H1 (cell line): ENCODE measurements at regions not wholly inside any gene's neighbourhood (a gene's known extent, or its start where the extent isn't known, plus 50 kb on each side); places are given as distances from the start of the nearest gene placed in this dataset.

Experiments used
- CTCF ChIA-PET: fragments of 300-600 bp; sonication (Branson Sonifier 250); formaldehyde crosslinking; loops from one replicate; lab custom pipeline; 2021; ENCODE audit not compliant: partially characterized antibody; lab: Charles Lee
- POLR2A ChIA-PET: fragments of 300-600 bp; sonication (Branson Sonifier 250); formaldehyde crosslinking; loops from one replicate; lab custom pipeline; 2021; ENCODE audit warnings: inconsistent platforms; ENCODE audit not compliant: partially characterized antibody; lab: Charles Lee
- DNase-seq, 2 experiments: peaks; one replicate each; pipeline versions ENCODE4 v3.0.0 to v3.0.0-alpha.2; 2010 to 2022; ENCODE audit warnings: low spot score in 2 of 2, low read depth in 1 of 2, mixed read lengths in 1 of 2
- FAIRE-seq: peaks from 2 replicates; lab custom pipeline; 2011; peaks lifted over from hg19 to GRCh38; lab: Jason Lieb, UNC
- H2AFZ ChIP-seq: 2 replicates; pipeline ENCODE4 v1.8.1; 2012; ENCODE audit warnings: low read length, inconsistent platforms
- H2AK5ac ChIP-seq: 2 replicates; pipeline ENCODE4 v1.6.1; 2013; ENCODE audit warnings: low read depth, low read length
- H2BK120ac ChIP-seq: replicated peaks from 2 replicates; pipeline ENCODE3; 2013; ENCODE audit warnings: low read depth, low read length, inconsistent platforms
- H2BK12ac ChIP-seq: 2 replicates; pipeline ENCODE4 v1.6.1; 2013; ENCODE audit warnings: low read depth, low read length
- H2BK15ac ChIP-seq: 2 replicates; pipeline ENCODE4 v1.6.1; 2013; ENCODE audit warnings: low read length
- H2BK20ac ChIP-seq: 2 replicates; pipeline ENCODE4 v1.6.1; 2013; ENCODE audit warnings: low read length
- H2BK5ac ChIP-seq: 2 replicates; pipeline ENCODE4 v1.6.1; 2013; ENCODE audit warnings: low read depth, low read length
- H3K14ac ChIP-seq: 2 replicates; pipeline ENCODE4 v1.6.1; 2013; ENCODE audit warnings: inconsistent platforms; ENCODE audit not compliant: insufficient read length
- H3K18ac ChIP-seq: 2 replicates; pipeline ENCODE4 v1.6.1; 2013; ENCODE audit warnings: low read length; ENCODE audit errors: extremely low read depth
- H3K23ac ChIP-seq: 2 replicates; pipeline ENCODE4 v1.6.1; 2013; ENCODE audit warnings: inconsistent platforms; ENCODE audit not compliant: insufficient read length
- H3K23me2 ChIP-seq: 2 replicates; pipeline ENCODE4 v1.6.1; 2013; ENCODE audit warnings: low read depth, low read length
- H3K27ac ChIP-seq: 2 replicates; pipeline ENCODE4 v1.6.1; 2011; ENCODE audit warnings: low read depth, low read length, inconsistent platforms
- H3K27me3 ChIP-seq, 4 experiments: replicated peaks in 1 of 4; 1 replicate in 1 of 4; 2 replicates in 3 of 4; pipeline versions ENCODE4 v1.6.1 to v1.8.1; 2011 to 2013; ENCODE audit warnings: low read length in 3 of 4, mild to moderate bottlenecking in 3 of 4, inconsistent platforms in 2 of 4, mixed read lengths in 2 of 4, moderate library complexity in 1 of 4; ENCODE audit not compliant: control insufficient read depth in 3 of 4, insufficient read depth in 3 of 4; ENCODE audit errors: extremely low read depth in 1 of 4
- H3K36me3 ChIP-seq, 4 experiments: 2 replicates each; pipeline versions ENCODE4 v1.6.1 to v1.8.1; 2011 to 2013; ENCODE audit warnings: mild to moderate bottlenecking in 4 of 4, low read length in 3 of 4, moderate library complexity in 2 of 4, control low read depth in 1 of 4, inconsistent platforms in 1 of 4; ENCODE audit not compliant: insufficient read depth in 4 of 4, control insufficient read depth in 2 of 4
- H3K4ac ChIP-seq: replicated peaks from 2 replicates; pipeline ENCODE3; 2013; ENCODE audit warnings: low read length, low read depth, mixed read lengths, inconsistent platforms; ENCODE audit not compliant: insufficient read length
- H3K4me1 ChIP-seq, 4 experiments: replicated peaks in 1 of 4; 1 replicate in 1 of 4; 2 replicates in 3 of 4; pipeline versions ENCODE4 v1.6.1 to v1.8.1; 2011 to 2013; ENCODE audit warnings: low read length in 3 of 4, inconsistent platforms in 2 of 4, mixed read lengths in 1 of 4; ENCODE audit not compliant: insufficient read depth in 4 of 4, control insufficient read depth in 3 of 4
- H3K4me2 ChIP-seq, 2 experiments: 2 replicates each; pipeline versions ENCODE4 v1.6.1 to v1.8.1; 2011 to 2013; ENCODE audit warnings: low read depth in 2 of 2, low read length in 2 of 2, control low read depth in 1 of 2, inconsistent platforms in 1 of 2, mild to moderate bottlenecking in 1 of 2; ENCODE audit not compliant: insufficient read depth in 1 of 2
- H3K4me3 ChIP-seq, 4 experiments: fragments of 200-600, 300-600 bp in 1 of 4; sonication (generic), shearing (Covaris generic), sonication (Bioruptor Twin) in 1 of 4; 2 replicates each; pipeline versions ENCODE4 v1.5.1 to v1.8.1; 2011 to 2016; ENCODE audit warnings: low read length in 4 of 4, low read depth in 3 of 4, control low read depth in 2 of 4, inconsistent platforms in 2 of 4, mild to moderate bottlenecking in 2 of 4, mixed read lengths in 1 of 4, moderate library complexity in 1 of 4; ENCODE audit not compliant: insufficient read depth in 2 of 4; ENCODE audit errors: extremely low read depth in 1 of 4
- H3K56ac ChIP-seq: replicated peaks from 2 replicates; pipeline ENCODE3; 2013; ENCODE audit warnings: low read depth, mild to moderate bottlenecking, mixed read lengths, low read length, inconsistent platforms; ENCODE audit not compliant: insufficient read length
- H3K79me1 ChIP-seq: 2 replicates; pipeline ENCODE4 v1.6.1; 2013; ENCODE audit warnings: low read depth, low read length, control low read depth
- H3K79me2 ChIP-seq, 2 experiments: 2 replicates each; pipeline versions ENCODE4 v1.6.1 to v1.8.1; 2012 to 2013; ENCODE audit warnings: low read length in 2 of 2, mild to moderate bottlenecking in 2 of 2, inconsistent platforms in 1 of 2; ENCODE audit not compliant: insufficient read depth in 2 of 2, control insufficient read depth in 1 of 2
- H3K9ac ChIP-seq, 4 experiments: replicated peaks in 1 of 4; 1 replicate in 1 of 4; 2 replicates in 3 of 4; pipeline versions ENCODE4 v1.6.1 to v1.8.1; 2011 to 2013; ENCODE audit warnings: low read depth in 3 of 4, low read length in 3 of 4, control low read depth in 2 of 4, mild to moderate bottlenecking in 2 of 4, moderate library complexity in 2 of 4, inconsistent platforms in 1 of 4; ENCODE audit errors: extremely low read depth in 1 of 4
- H3K9me3 ChIP-seq, 2 experiments: 2 replicates each; pipeline versions ENCODE4 v1.6.1 to v1.8.1; 2012 to 2013; ENCODE audit warnings: mild to moderate bottlenecking in 2 of 2, moderate library complexity in 2 of 2, control low read depth in 1 of 2, inconsistent platforms in 1 of 2, low read depth in 1 of 2, low read length in 1 of 2, mixed read lengths in 1 of 2; ENCODE audit not compliant: insufficient read depth in 2 of 2
- H4K20me1 ChIP-seq, 2 experiments: replicated peaks in 1 of 2; 2 replicates each; pipeline versions ENCODE3 to v1.8.1; 2011 to 2013; ENCODE audit warnings: inconsistent platforms in 2 of 2, low read length in 2 of 2, mild to moderate bottlenecking in 1 of 2; ENCODE audit not compliant: insufficient read depth in 2 of 2, control insufficient read depth in 1 of 2
- H4K5ac ChIP-seq: 2 replicates; pipeline ENCODE4 v1.6.1; 2013; ENCODE audit warnings: low read length, low read depth, mixed read lengths, inconsistent platforms; ENCODE audit not compliant: insufficient read length
- H4K8ac ChIP-seq: 2 replicates; pipeline ENCODE4 v1.8.0; 2013; ENCODE audit warnings: mild to moderate bottlenecking, moderate library complexity, low read length, inconsistent platforms; ENCODE audit not compliant: insufficient read depth; ENCODE audit errors: extremely low read depth
- H4K91ac ChIP-seq: replicated peaks from 2 replicates; pipeline ENCODE3; 2013; ENCODE audit warnings: low read length, mixed read lengths, inconsistent platforms; ENCODE audit not compliant: insufficient read length
- RAD21 ChIP-seq, 2 experiments: IDR thresholded peaks in 1 of 2; conservative IDR thresholded peaks in 1 of 2; 2 replicates each; pipeline ENCODE4 v1.6.1; 2011; ENCODE audit warnings: low read depth in 2 of 2, low read length in 2 of 2, improper control_type of control experiment in 1 of 2, inconsistent platforms in 1 of 2, mild to moderate bottlenecking in 1 of 2, moderate library complexity in 1 of 2
- RFX5 ChIP-seq: IDR thresholded peaks from 2 replicates; pipeline ENCODE4 v1.6.1; 2011; ENCODE audit warnings: low read depth, low read length, improper control_type of control experiment, borderline replicate concordance
- WGBS, 2 experiments: shearing (Covaris generic) in 1 of 2; methylation state at CpG; one replicate each; pipeline versions ENCODE4 v1.1.6 to v1.1.7; 2013 to 2015; ENCODE audit warnings: low lambda C conversion rate in 2 of 2, mixed read lengths in 2 of 2, inconsistent platforms in 1 of 2, low coverage in 1 of 2, missing lambda C conversion rate in 1 of 2; ENCODE audit not compliant: insufficient replicate concordance in 2 of 2, insufficient coverage in 1 of 2, insufficient read length in 1 of 2; ENCODE audit errors: extremely low coverage in 1 of 2, missing lambda C conversion rate in 1 of 2; 5-methylcytosine and 5-hydroxymethylcytosine counted together
- TF ChIP-seq, protein P1 (sequence below), 3 experiments: IDR thresholded peaks; 1 replicate in 2 of 3; 2 replicates in 1 of 3; pipeline versions ENCODE4 v1.5.1 to v1.6.1; 2011; ENCODE audit warnings: low read length in 3 of 3, mild to moderate bottlenecking in 3 of 3, inconsistent platforms in 2 of 3, low read depth in 1 of 3, moderate library complexity in 1 of 3; ENCODE audit not compliant: insufficient read depth in 1 of 3; ENCODE audit errors: control extremely low read depth in 1 of 3

DNA sequence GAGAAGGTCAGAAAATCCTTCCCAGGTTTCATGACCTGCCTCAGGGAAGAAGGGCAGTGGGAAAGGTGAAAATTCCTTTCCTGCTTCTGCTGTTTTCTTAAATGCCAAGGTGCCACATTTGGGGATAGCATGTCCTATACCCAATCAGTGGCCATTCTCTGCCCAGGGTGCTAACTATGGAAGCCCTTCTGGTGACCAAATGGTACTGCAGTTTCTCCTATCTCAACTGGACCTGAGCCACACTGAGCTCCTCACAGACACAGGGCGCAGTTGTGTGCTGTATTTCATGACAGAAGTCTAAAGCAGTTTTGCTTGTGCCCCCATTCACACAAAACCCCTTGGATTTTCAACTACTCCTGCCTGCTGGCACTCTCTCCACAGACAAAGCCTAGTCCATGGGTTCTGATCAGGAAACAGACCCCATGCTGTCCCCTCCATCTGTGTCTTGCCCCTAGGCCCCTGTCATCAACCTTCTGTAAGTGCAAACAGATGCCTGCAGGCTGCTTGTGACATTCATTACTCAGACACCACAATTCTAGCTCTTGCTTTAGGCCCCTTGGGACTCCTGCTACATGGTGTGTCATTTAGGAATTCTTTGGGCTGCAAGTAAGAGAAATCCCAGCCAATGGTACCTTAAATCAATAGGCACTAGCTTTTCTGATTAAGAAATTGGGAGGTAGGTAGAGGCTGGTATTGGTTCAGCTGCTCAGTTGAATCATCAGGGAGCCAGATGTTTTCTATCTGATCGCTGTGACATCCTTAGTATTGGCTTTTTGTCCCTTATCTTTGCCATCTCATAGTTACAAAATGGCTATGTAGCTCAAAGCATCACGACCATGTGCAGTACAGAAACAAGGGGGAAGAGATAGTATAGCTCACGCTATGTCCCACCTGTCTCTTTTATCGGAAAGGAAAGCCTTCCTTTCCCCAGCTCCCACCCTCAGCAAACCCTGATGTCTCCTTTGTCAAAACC lies 147.8 kb downstream of the CD83 start:
- TF ChIP-seq RFX5: no peak
- TF ChIP-seq, protein P1, sequence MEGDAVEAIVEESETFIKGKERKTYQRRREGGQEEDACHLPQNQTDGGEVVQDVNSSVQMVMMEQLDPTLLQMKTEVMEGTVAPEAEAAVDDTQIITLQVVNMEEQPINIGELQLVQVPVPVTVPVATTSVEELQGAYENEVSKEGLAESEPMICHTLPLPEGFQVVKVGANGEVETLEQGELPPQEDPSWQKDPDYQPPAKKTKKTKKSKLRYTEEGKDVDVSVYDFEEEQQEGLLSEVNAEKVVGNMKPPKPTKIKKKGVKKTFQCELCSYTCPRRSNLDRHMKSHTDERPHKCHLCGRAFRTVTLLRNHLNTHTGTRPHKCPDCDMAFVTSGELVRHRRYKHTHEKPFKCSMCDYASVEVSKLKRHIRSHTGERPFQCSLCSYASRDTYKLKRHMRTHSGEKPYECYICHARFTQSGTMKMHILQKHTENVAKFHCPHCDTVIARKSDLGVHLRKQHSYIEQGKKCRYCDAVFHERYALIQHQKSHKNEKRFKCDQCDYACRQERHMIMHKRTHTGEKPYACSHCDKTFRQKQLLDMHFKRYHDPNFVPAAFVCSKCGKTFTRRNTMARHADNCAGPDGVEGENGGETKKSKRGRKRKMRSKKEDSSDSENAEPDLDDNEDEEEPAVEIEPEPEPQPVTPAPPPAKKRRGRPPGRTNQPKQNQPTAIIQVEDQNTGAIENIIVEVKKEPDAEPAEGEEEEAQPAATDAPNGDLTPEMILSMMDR (IDR thresholded peaks at IDR 0.05; ENCODE audit: control extremely low read depth in 1 of 3, insufficient read depth in 1 of 3, low read depth in 1 of 3, low read length in 3 of 3): peak; percentile 12 to 48 (median 19); a peak in 3 of 4 replicates
- peak in 1 of 2 experiments; percentile 22; a peak in 1 of 4 replicates for TF ChIP-seq RAD21 (IDR thresholded peaks at IDR 0.05 in 1 of 2, conservative IDR thresholded peaks at IDR 0.05 in 1 of 2; ENCODE audit: low read depth in 2 of 2, low read length in 2 of 2)
- H4K5ac ChIP-seq: no peak overlapping the region
- no peaks in the 10 kb centered on the region for H3K79me2 ChIP-seq
- H4K20me1 ChIP-seq: no peaks in the 10 kb centered on the region
- H3K79me1 ChIP-seq: no peaks in the 10 kb centered on the region
- H3K27me3 ChIP-seq: no peaks in the 10 kb centered on the region
- no peak overlapping the region for H3K23ac ChIP-seq
- H2BK120ac ChIP-seq: no peak overlapping the region
- no peaks in the 10 kb centered on the region; a peak in 1 of 7 replicates for H3K4me1 ChIP-seq
- H4K8ac ChIP-seq: no peak overlapping the region
- ChIA-PET POLR2A (no interaction called here), CTCF (interaction anchor here (0.6 to 2.5 kb wide), 23 partner anchors 8 to 255 kb away, joined by 3 to 13 read pairs (median 4); no protein-coding TSS in a partner anchor)
- H3K36me3 ChIP-seq: no peaks in the 10 kb centered on the region; a peak in 1 of 8 replicates
- DNase-seq (peak in 1 of 2 experiments; percentile 43), FAIRE-seq (no peak)
- no peak overlapping the region for H3K4me3 ChIP-seq
- H2BK20ac ChIP-seq: no peak overlapping the region
- H2BK15ac ChIP-seq: no peak overlapping the region
- H3K23me2 ChIP-seq: no peaks in the 10 kb centered on the region; the same call in 1 of the 2 replicates
- no peak overlapping the region for H3K9ac ChIP-seq
- no peak overlapping the region for H2BK12ac ChIP-seq
- H3K4ac ChIP-seq: no peak overlapping the region
- no peak overlapping the region for H3K14ac ChIP-seq
- no peak overlapping the region for H2BK5ac ChIP-seq
- no peak overlapping the region for H2AFZ ChIP-seq
- H3K18ac ChIP-seq: no peak overlapping the region
- WGBS, 2 experiments: 90% methylated on average over 5 of the region's 5 CpGs; no CpG with 5 or more reads in 1 of the 2 experiments
- H3K9me3 ChIP-seq: peaks cover 7 to 14% of the 10 kb centered on the region in 2 experiments; a peak in 3 of 4 replicates
- H3K4me2 ChIP-seq: no peak overlapping the region
- no peak overlapping the region for H3K56ac ChIP-seq
- H4K91ac ChIP-seq: no peak overlapping the region
- H2AK5ac ChIP-seq: no peak overlapping the region
- H3K27ac ChIP-seq: no peak overlapping the region
